IMR-90 (cell line): ENCODE measurements at regions not wholly inside any gene's neighbourhood (a gene's known extent, or its start where the extent isn't known, plus 50 kb on each side); places are given as distances from the start of the nearest gene placed in this dataset.

ENCODE experiments used
- ATAC-seq: fragments of 200-7000 bp; cut with Tn5 transposase; 2 replicates; pipeline ENCODE4 v1.9.1; 2020; ENCODE audit warnings: low read depth, mild to moderate bottlenecking, moderate library complexity
- BruUV-seq: library from RNA; stranded (reverse); fragments of 400-500 nt; replicated peaks from 2 replicates; lab custom pipeline; 2021; lab: Mats Ljungman, UMichigan
- CTCF ChIA-PET: fragments of 300-600 bp; formaldehyde crosslinking; extraction: SDS; loops from one replicate; lab custom pipeline; 2021; ENCODE audit warnings: antibody characterized with exemption; lab: Yijun Ruan, JAX
- POLR2A ChIA-PET: fragments of 300-600 bp; sonication (Branson Sonifier 250); formaldehyde crosslinking; loops from one replicate; lab custom pipeline; 2022; ENCODE audit warnings: antibody characterized with exemption; ENCODE audit not compliant: unreplicated experiment; lab: Charles Lee
- DNase-seq: peaks from one replicate; pipeline ENCODE4 v3.0.0; 2013
- H2AFZ ChIP-seq: replicated peaks from 2 replicates; pipeline ENCODE3; 2013; ENCODE audit warnings: low read length, mild to moderate bottlenecking; ENCODE audit not compliant: poor library complexity
- H2AK5ac ChIP-seq: 2 replicates; pipeline ENCODE4 v1.6.1; 2013; ENCODE audit warnings: low read depth, low read length, inconsistent platforms
- H2AK9ac ChIP-seq: replicated peaks from 2 replicates; pipeline ENCODE3; 2013; ENCODE audit warnings: mild to moderate bottlenecking, low read depth, low read length, moderate library complexity; ENCODE audit not compliant: poor library complexity
- H2BK120ac ChIP-seq: 2 replicates; pipeline ENCODE4 v1.6.1; 2013; ENCODE audit warnings: low read depth, low read length, inconsistent platforms
- H2BK15ac ChIP-seq: 3 replicates; pipeline ENCODE4 v1.6.1; 2013; ENCODE audit warnings: low read depth, low read length, inconsistent platforms
- H2BK20ac ChIP-seq: 2 replicates; pipeline ENCODE4 v1.6.1; 2013; ENCODE audit warnings: low read depth, mild to moderate bottlenecking, inconsistent platforms, low read length, moderate library complexity
- H2BK5ac ChIP-seq: 2 replicates; pipeline ENCODE4 v1.6.1; 2013; ENCODE audit warnings: mild to moderate bottlenecking, low read depth, low read length, inconsistent platforms; ENCODE audit not compliant: poor library complexity, severe bottlenecking
- H3K14ac ChIP-seq: replicated peaks from 2 replicates; pipeline ENCODE4 v1.6.1; 2013; ENCODE audit warnings: low read depth, low read length, inconsistent platforms
- H3K18ac ChIP-seq: 2 replicates; pipeline ENCODE4 v1.6.1; 2013; ENCODE audit warnings: low read depth, low read length, control low read depth
- H3K23ac ChIP-seq: 2 replicates; pipeline ENCODE4 v1.6.1; 2013; ENCODE audit warnings: low read depth, low read length, inconsistent platforms
- H3K27ac ChIP-seq: 2 replicates; pipeline ENCODE4 v1.5.1; 2013; ENCODE audit warnings: mild to moderate bottlenecking, control low read depth, low read length; ENCODE audit not compliant: insufficient read depth
- H3K27me3 ChIP-seq: 2 replicates; pipeline ENCODE4 v1.6.1; 2013; ENCODE audit warnings: low read length; ENCODE audit not compliant: control insufficient read depth, insufficient read depth
- H3K36me3 ChIP-seq: 2 replicates; pipeline ENCODE4 v1.6.1; 2013; ENCODE audit warnings: low read length, mixed read lengths; ENCODE audit not compliant: control insufficient read depth, insufficient read depth
- H3K4ac ChIP-seq: 2 replicates; pipeline ENCODE4 v1.6.1; 2013; ENCODE audit warnings: low read depth, low read length, inconsistent platforms
- H3K4me1 ChIP-seq: 2 replicates; pipeline ENCODE4 v1.6.1; 2013; ENCODE audit warnings: low read length, mixed read lengths; ENCODE audit not compliant: control insufficient read depth, insufficient read depth
- H3K4me2 ChIP-seq: 2 replicates; pipeline ENCODE4 v1.6.1; 2013; ENCODE audit warnings: low read depth, mild to moderate bottlenecking, control low read depth, low read length, moderate library complexity
- H3K4me3 ChIP-seq: 2 replicates; pipeline ENCODE4 v1.5.1; 2013; ENCODE audit warnings: low read depth, mild to moderate bottlenecking, control low read depth, low read length, moderate library complexity; ENCODE audit not compliant: insufficient read depth
- H3K56ac ChIP-seq: 2 replicates; pipeline ENCODE4 v1.6.1; 2013; ENCODE audit warnings: low read length, inconsistent platforms; ENCODE audit not compliant: insufficient read depth; ENCODE audit errors: extremely low read depth
- H3K79me1 ChIP-seq, 2 experiments: 2 replicates each; pipeline ENCODE4 v1.6.1; 2013; ENCODE audit warnings: low read length in 2 of 2, inconsistent platforms in 1 of 2, low read depth in 1 of 2
- H3K9ac ChIP-seq: 2 replicates; pipeline ENCODE4 v1.6.1; 2013; ENCODE audit warnings: low read depth, low read length, control low read depth
- H3K9me1 ChIP-seq: 2 replicates; pipeline ENCODE4 v1.6.1; 2013; ENCODE audit warnings: low read length, inconsistent platforms; ENCODE audit not compliant: insufficient read depth
- H3K9me3 ChIP-seq: 2 replicates; pipeline ENCODE4 v1.6.1; 2013; ENCODE audit warnings: low read length; ENCODE audit not compliant: control insufficient read depth, insufficient read depth
- H4K20me1 ChIP-seq: 2 replicates; pipeline ENCODE4 v1.6.1; 2013; ENCODE audit warnings: low read length, inconsistent platforms; ENCODE audit not compliant: insufficient read depth
- H4K5ac ChIP-seq: 2 replicates; pipeline ENCODE4 v1.6.1; 2013; ENCODE audit warnings: mild to moderate bottlenecking, low read depth, low read length, control low read depth
- H4K8ac ChIP-seq, 2 experiments: 2 replicates each; pipeline ENCODE4 v1.6.1; 2013; ENCODE audit warnings: low read depth in 2 of 2, low read length in 2 of 2, control low read depth in 1 of 2, inconsistent platforms in 1 of 2
- H4K91ac ChIP-seq: 2 replicates; pipeline ENCODE4 v1.6.1; 2013; ENCODE audit warnings: low read depth, low read length, inconsistent platforms; ENCODE audit not compliant: insufficient read depth
- CHD1 ChIP-seq: IDR thresholded peaks from 2 replicates; pipeline ENCODE4 v1.6.1; 2012; ENCODE audit warnings: low read depth, low read length, improper control_type of control experiment
- MXI1 ChIP-seq: IDR thresholded peaks from 2 replicates; pipeline ENCODE4 v1.6.1; 2012; ENCODE audit warnings: low read depth, mild to moderate bottlenecking, low read length, moderate library complexity, borderline replicate concordance
- USF2 ChIP-seq: fragments of 150-350 bp; IDR thresholded peaks from 2 replicates; pipeline ENCODE4 v1.6.1; 2017; ENCODE audit warnings: mild to moderate bottlenecking, antibody characterized with exemption, low read length, low read depth
- WGBS, 2 experiments: methylation state at CpG; one replicate each; pipeline versions ENCODE4 v1.1.5 to v1.1.7; 2013; ENCODE audit warnings: missing lambda C conversion rate in 2 of 2; ENCODE audit not compliant: insufficient read length in 1 of 2; ENCODE audit errors: extremely low coverage in 2 of 2; 5-methylcytosine and 5-hydroxymethylcytosine counted together
- dilution Hi-C: fragments of 300-500 bp; cut with HindIII; formaldehyde crosslinking; loops from one replicate; pipeline ENCODE4 v1.14.3; 2018; ENCODE audit warnings: low sequenced_read_pairs; ENCODE audit not compliant: unreplicated experiment
- in situ Hi-C: fragments of 300-500 bp; cut with MboI; formaldehyde crosslinking; loops from 3 replicates; pipeline ENCODE4 v1.14.3; 2019; ENCODE audit warnings: low sequenced_read_pairs, inconsistent platforms, mixed read lengths
- intact Hi-C: fragments of 100-400 bp; cut with micrococcal nuclease; formaldehyde crosslinking; loops from 2 replicates; pipeline ENCODE4 v1.10.0; 2022
- TF ChIP-seq, protein P1 (sequence below): fragments of 150-350 bp; IDR thresholded peaks from 2 replicates; pipeline ENCODE4 v1.6.1; 2016; ENCODE audit warnings: low read depth, mild to moderate bottlenecking, low read length, moderate library complexity, borderline replicate concordance

- no peaks in the 10 kb centered on the region for H3K4me1 ChIP-seq
- TF ChIP-seq MXI1 (no peak), CHD1 (no peak), USF2 (no peak)
- TF ChIP-seq, protein P1, sequence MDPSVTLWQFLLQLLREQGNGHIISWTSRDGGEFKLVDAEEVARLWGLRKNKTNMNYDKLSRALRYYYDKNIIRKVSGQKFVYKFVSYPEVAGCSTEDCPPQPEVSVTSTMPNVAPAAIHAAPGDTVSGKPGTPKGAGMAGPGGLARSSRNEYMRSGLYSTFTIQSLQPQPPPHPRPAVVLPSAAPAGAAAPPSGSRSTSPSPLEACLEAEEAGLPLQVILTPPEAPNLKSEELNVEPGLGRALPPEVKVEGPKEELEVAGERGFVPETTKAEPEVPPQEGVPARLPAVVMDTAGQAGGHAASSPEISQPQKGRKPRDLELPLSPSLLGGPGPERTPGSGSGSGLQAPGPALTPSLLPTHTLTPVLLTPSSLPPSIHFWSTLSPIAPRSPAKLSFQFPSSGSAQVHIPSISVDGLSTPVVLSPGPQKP = no peak
- no peak overlapping the region for H3K4me3 ChIP-seq
- H4K91ac ChIP-seq = no peak overlapping the region
- dilution Hi-C loops = no loop called here
- no peak overlapping the region for H2AK5ac ChIP-seq
- no peaks in the 10 kb centered on the region for H3K79me1 ChIP-seq
- H3K27me3 ChIP-seq = no peaks in the 10 kb centered on the region
- no peak overlapping the region for H3K23ac ChIP-seq
- ChIA-PET CTCF (interaction anchor here (0.6 kb wide), 1 partner anchor 8 kb away, joined by 3 read pairs; no protein-coding TSS in a partner anchor), POLR2A (no interaction called here)
- no peak overlapping the region for H2BK120ac ChIP-seq
- H3K56ac ChIP-seq = no peak overlapping the region
- no peak overlapping the region for H2AFZ ChIP-seq
- no peak overlapping the region for H3K18ac ChIP-seq
- no peak overlapping the region for H3K14ac ChIP-seq
- H4K20me1 ChIP-seq = no peaks in the 10 kb centered on the region
- no peak overlapping the region for H2BK5ac ChIP-seq
- DNase-seq (no peak), ATAC-seq (no peak)
- no peaks in the 10 kb centered on the region for H3K36me3 ChIP-seq
- peaks cover 9% of the 10 kb centered on the region for H3K9me3 ChIP-seq
- no peak overlapping the region for H4K8ac ChIP-seq
- H3K9me1 ChIP-seq = no peaks in the 10 kb centered on the region
- BruUV-seq = no TSS peak
- H2BK20ac ChIP-seq = no peak overlapping the region
- no peak overlapping the region for H2AK9ac ChIP-seq
- H2BK15ac ChIP-seq = no peak overlapping the region
- no peak overlapping the region for H4K5ac ChIP-seq
- in situ Hi-C loops = no loop called here
- no CpG with 5 or more reads among the region's 1 CpG for WGBS, 2 experiments
- H3K27ac ChIP-seq = no peak overlapping the region
- H3K9ac ChIP-seq = no peak overlapping the region
- intact Hi-C loops = no loop called here
- H3K4me2 ChIP-seq = no peak overlapping the region
- H3K4ac ChIP-seq = no peak overlapping the region
These were observed 470.7 kb upstream of the ZEB2 start for GRCh38 chr2:144990661-144991060.
